ENCODE measurements at regions not wholly inside any gene's neighbourhood (a gene's known extent, or its start where the extent isn't known, plus 50 kb on each side); places are given as distances from the start of the nearest gene placed in this dataset.

DNA sequence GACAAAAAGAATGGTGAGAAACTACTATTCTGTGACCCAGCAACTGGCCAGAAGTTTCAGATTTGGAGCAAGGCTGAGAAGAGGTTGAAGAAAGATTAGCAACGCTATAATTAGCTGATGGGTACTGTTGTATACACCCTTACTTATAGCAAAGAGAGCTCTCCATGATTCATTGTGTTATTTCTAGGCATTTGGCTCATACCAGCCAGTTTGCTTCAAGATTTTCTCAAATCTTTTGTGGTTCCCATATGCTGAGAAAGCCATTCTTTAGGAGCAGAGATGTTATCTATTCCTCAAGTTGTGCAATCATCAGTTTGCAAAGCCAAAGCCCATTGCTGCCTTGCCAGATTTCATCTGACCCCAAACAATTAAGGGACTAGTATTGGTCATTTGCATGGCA, 179.4 kb downstream of the ETS1 start:
- no peak for DNase-seq

DNA sequence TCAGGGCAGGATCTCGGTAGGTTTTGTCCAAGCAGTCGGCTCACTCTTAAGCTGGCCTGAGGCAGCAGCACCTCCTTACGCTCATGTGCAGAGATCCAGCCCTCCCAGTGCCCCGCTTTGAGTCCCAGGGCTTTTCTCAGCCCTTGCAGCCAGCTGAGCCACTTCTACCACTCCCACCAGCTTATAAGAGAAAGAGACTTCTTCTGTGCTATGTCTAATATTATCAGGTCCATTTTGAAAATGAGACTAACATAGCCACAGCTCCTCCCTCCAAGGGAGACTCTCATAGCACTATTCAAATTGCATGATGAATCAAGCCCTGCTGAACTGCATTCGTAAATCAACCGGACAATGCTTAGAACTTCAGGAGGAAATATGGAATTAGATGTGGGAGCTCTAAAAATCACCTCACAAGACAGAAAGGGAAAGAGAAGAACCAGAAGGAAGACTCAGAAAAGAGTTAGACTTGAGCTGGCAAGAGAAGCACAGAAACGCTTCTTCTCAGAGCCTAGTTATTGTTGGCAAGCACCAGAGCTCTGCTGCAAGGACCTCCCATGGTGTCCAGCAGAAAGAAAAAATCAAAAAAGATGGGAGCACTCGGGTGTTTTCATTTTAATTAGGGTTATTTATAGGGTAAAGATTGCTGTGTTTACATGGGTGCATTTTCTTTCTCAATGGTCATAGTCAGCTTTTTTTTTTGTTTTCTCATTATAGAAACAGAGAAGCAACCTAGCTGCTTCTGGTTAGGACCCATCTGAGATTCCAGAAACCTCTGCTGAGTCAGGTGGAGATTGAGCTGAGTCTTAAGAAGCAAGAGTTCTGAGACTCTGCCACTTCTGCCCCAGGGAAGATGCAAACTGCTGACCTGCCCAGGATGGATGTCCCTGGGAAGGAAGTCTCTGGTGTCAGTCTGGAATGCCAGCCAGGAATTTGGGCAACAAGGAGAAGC, 181.4 kb downstream of the ETS1 start:
- DNase-seq: no peak

DNA sequence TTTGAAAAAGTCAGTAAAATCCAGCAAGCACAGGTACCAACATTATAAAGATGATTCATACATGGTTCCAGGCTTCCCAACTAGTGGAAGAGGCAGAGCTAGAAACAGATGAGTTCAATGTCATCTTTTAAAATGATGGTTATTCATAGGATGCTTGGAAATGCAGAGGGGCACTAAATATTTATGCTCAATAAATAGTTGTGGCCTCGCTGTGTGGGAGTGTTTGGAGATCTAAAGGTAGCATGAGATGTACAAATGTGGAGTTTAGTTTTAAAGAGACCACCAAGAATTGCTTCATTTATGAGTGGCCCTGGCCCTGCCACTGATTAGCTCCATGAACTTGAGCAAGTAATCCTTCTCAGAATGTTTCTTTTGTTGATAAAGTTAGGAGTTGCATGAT, 182.2 kb downstream of the ETS1 start:
- DNase-seq: no peak

- no peak for DNase-seq
Measured at GRCh38 chr11:128404437-128404836, 182.9 kb downstream of the ETS1 start.

DNA sequence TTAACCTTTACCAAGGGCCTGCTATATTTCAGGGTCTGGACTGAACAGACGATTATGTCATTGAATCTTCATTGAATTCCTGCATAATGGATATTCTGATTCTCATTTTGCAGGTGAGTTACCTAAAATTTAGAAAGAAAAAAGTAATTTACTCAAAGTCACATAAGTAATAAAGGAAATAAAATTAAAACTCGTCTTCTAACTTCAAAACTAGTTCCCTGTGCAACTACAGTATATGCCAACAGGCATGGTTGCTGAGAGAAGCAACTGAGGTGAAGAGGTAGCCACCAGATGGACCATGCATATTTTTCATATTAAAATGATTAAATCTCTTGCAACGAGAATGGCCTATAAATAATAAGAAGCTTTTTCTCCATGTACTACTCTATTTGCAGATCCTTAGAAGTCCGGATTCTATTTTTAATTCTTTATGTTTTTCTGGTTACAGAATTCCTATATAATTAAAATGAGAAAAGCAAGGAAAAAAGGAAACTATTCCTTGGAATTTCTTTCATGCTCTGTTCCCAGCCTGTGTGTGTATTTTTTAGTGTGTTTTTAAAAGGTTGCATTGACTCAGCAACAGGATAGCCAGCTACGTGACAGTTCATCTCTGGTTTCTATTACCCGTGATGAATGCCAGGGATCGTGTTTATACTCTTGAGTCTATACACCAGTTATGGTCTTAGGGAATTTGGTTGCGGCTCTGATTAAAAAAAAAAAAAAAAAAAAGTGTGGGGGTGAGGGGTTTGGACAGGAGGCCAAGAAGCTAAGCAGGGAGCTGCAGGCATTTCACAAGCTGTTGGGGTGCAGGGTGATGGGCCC, 186.8 kb downstream of the ETS1 start:
- no peak for DNase-seq

GRCh38 chr11:128399251-128400121, 187.9 kb downstream of the ETS1 start:
- no peak for DNase-seq

- no peak for DNase-seq
Measured at GRCh38 chr11:128398517-128399250, 188.7 kb downstream of the ETS1 start.

DNA sequence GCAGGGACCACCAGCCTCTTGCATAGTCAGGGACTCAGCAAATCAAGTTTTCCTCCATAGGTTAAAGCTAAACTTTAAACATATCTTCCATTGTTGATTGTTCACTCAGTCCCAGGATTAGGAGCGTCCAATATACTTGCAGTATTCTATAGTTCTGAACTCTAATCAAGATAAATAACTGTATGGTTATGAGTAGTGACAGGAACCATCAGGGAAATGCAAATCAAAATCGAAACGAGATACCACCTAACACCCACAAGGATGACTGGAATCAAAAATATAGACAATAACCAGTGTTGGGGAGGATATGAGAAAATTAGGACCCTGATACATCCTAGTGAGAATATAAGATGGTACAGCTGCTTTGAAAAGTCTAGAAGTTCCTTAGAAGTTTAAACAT, 190.0 kb downstream of the ETS1 start:
- DNase-seq: no peak

DNA sequence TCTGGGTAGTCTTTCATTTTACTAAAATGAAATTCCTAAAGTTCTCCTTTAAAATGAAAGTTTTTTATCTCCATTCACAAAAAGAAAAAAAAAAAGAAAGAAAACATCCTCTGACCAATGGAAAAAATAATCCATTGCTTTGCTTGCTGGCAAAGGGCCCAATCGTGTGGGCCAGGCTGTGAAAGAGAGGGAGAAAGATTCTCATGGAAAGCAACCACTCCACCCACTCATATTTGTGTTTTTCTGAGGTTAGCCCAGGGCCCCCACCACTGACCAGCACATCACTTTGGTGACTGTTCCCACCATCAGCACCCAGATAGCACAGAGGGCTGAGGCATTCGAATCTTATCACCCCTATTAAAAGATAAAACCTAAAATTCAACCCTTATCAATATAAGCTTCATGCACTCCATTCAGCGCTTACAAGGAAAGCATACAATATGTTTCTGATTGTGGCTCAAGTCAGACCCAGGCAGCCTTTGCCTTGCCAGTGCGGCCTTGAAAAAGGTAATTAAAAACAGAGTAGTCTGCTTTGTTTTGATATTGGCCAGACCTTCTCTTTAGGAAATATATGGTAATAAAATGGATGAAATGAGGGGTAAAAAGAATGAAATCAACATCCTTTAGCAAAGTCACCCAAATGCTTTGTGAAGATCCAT, 192.8 kb downstream of the ETS1 start:
- DNase-seq: no peak

DNA sequence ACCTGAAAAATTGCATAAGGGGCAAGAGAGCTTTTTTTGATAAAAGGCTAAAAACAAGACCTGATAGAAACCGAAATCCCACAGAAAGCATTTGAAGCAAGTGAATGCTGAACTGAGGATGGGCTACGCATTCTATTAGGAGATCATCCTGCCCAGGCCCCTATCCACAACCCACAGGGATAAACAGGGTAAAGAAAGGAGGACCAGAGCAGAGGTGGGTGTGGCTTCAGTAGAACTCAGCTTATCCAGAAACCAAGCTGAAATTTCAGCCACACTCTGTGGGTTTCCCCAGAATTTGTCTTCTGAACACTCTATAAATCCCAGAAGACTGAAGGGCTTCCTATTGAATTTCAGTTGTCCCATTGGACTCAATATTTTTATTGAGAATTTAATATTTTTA, 195.1 kb downstream of the ETS1 start:
- no peak for DNase-seq

DNA sequence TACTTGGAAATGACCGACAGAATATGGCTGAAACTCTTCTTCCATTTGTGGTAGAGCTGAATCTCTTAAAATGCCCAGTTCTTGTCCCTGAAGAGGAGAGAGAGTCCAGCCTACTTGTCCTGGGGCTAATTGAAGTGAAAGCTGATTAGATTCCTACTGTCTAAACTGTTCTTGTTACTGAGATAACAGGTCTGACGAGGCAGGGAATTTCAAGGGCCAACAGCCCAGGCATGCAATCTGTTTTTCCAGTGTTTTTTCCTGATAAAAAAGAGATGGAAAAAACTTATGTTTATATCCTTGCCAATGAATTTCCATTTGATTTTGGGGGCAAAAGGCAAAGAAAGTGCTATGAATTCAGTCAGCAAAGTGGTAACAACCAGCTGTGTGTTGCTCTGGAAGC, 195.5 kb downstream of the ETS1 start:
- DNase-seq: no peak

DNA sequence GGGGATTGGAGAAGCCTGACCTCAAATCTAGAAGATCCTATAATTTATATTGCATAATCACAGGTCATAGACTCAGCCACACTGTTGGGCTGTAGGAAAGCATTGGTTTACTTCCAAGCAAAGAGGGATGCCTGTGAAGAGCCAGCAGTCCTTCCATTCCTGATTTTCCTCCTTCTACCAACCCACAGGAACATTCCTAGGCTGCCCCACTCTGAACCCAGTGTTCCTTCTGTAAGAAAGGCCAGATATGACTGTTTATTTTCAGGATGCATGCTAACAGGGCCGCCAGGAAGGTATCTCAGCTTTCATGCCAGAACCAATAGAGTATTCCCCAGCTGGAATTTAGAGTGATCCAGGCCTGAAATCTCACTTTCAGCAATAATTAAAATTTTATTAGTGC, 197.1 kb downstream of the ETS1 start:
- no peak for DNase-seq

DNA sequence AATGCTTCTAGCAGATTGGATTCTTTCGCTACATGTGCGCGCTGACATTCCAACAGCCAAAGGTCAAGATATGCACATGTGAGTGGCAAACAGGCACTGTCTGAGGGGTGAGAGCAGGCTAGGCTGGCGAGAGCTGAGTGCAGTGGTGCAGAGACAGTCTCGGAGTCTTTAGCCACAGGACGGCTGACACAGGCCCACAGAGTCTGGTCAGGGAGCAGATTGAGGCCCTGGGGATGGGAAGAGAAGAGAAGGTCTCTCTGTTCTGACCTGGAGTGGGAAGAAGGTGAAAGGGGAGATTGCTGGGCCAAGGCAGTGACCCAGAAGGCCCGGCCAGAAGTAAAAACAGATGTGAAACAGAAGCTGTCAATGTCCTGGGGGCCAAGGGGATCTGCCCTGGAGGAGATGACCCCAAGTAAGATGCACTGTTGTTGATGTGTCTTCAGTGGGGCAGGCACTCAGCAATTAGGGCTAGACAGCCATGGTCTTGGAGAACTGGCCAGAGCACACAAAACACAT, 197.8 kb downstream of the ETS1 start:
- no peak for DNase-seq

DNA sequence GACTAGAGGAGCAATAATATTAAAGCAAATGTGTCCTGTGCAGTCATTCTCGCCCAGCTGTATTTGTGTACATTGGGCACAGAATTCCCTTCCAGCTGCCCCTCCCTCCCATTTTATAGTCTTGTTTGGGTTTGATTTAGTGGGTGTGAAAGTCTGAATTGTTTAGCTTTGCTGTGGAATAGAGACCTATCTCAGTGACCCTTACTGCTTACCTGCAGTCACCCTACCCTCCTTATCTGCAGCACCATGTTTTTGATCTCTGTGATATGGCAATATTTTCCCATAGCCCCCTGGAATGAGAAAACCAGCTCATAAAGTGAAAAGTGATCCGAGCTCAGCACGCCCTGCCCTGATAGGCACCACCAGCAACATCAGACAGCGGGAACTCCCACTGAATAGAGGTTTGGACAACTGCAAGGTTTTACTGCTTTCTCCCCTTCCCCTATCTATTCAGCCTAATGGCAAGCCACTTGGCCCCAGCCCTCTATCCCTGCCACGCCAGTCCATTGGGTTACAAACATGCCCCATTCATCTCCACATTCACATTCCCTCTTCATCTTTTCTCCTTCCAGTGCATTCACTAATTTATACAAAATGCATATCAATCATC, 199.0 kb downstream of the ETS1 start:
- no peak for DNase-seq

- DNase-seq: no peak
Measured at GRCh38 chr11:128379587-128380580, 207.5 kb downstream of the ETS1 start.

DNA sequence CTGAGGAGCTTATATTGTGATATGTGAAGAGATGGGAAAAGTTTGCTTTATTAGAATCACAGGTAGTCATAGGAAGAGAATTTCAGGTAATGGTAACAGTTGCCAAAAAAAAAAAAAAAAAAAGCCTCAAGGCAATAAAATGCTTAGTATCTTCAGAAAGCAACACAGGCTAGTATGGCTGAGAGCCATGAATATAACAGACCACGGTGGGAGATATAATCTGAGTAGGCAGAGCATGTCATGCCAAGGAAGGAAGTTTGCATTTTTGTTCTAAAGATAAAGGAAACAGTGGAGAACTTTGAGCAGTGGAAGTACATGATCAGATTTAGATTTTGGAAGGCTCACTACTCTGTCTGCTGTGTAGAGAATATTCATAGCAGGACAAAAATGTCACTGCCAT, 211.4 kb downstream of the ETS1 start:
- peak; percentile 22 for DNase-seq

DNA sequence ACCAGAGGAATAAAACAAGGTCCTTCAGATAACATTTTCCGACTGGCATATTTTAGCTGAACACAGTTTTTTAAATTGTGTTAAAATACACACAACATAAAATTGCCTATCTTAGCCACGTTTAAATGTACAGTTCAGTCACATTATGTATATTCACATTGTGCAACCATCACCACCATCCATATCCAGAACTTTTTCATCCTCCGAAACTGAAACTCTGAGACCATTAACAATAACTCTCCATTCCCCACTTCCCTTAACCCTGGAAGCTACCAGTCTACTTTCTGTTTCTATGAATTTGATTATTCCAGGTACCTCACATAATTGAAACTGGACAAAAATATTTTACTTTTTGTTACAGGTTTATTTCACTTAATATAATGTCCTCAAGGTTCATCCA, 213.3 kb downstream of the ETS1 start:
- DNase-seq: no peak

GRCh38 chr11:128372977-128373376, 214.4 kb downstream of the ETS1 start:
- DNase-seq: no peak

DNA sequence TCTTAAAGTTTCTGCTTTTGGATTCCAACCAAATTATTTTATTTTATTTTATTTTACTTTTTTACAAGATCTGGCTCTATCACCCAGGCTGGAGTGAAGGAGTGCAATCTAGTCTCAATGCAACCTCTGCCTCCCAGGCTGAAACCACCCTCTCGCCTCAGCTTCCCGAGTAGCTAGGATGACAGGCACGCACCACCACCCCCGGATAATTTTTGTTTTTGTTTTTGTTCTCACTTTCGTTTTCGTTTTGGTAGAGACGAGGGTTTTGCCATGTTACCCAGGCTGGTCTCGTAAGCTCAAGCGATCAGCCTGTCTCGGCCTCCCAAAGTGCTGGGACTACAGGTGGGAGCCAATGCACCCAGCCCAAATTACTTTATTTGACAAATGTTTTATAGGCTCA, 219.8 kb downstream of the ETS1 start:
- DNase-seq: no peak

GRCh38 chr11:128365044-128365443, 222.3 kb downstream of the ETS1 start:
- DNase-seq: peak; percentile 23

Measured in KG1 (cell line).